GM18502 (cell line): ENCODE measurements at regions not wholly inside any gene's neighbourhood (a gene's known extent, or its start where the extent isn't known, plus 50 kb on each side); places are given as distances from the start of the nearest gene placed in this dataset.

Experiments
- ATAC-seq: cut with Tn5 transposase; IDR thresholded peaks from one replicate; pipeline ENCODE4 v1.9.1; 2021; ENCODE audit warnings: mild to moderate bottlenecking; ENCODE audit not compliant: unreplicated experiment, poor library complexity

GRCh38 chr1:239025997-239026694, 360.2 kb upstream of the CHRM3 start:
- no peak for ATAC-seq

DNA sequence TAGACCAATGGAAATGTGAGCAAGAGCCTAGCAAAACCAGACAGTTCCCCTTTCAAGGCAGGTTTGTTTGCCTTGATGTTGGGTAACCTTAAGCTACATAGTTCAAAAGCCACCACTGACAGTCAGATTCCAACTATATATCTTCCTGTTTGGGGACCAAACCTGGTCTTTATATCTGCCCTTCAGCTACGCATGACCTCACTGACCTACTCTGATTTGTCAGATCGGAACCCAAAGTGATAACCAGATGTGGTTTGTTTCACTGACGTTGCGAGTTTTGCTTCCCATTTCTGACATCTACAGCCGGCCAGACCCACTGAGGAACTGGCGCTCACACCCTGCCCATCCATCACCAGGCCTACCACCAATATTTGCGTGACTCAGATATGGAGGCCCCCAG, 361.1 kb upstream of the CHRM3 start:
- no peak for ATAC-seq

GRCh38 chr1:239023732-239024360, 362.5 kb upstream of the CHRM3 start:
- ATAC-seq, result no peak

GRCh38 chr1:239016337-239016736, 370.0 kb upstream of the CHRM3 start:
- ATAC-seq, result no peak

DNA sequence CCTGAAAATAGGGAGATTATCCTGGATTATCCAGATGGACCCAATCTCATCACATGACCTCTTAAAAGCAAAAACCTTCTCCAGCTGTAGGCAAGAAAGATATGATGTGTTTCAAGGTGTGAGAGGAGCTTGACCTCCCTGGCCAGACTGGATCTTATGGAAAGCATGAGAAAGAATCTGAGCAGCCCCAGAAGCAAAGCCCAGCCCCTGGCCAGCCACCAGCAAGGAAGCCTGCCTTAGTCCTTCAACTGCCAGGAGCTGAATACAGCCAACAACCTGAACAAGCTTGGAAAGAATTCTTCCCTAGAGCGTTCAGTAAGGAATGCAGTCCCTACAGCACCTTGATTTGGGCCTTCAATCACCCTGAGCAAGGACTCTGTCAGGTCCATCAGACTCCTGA, 375.0 kb upstream of the CHRM3 start:
- no peak for ATAC-seq

- no peak for ATAC-seq
Measured at GRCh38 chr1:239008568-239008967, 377.8 kb upstream of the CHRM3 start.

- no peak for ATAC-seq
Measured at GRCh38 chr1:239006276-239006675, 380.1 kb upstream of the CHRM3 start.

DNA sequence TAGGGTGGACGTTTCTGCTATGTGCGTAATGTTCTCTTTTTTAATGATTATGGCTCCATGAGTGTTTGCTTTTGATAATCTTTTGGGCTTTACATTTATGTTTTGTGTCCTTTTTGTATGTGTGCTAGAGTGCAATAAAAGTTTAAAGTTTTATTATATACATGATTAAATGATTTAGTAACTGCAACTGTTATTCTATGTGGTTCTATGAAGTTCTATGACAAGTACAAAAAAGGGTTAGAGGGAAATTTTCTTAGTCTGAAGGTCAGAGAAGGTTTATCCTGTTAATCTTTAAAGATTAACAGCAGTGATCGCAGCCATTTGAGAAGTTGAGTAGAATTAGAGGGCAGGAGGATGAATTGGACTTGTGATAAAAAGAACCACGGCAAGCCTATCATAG, 386.4 kb upstream of the CHRM3 start:
- no peak for ATAC-seq

DNA sequence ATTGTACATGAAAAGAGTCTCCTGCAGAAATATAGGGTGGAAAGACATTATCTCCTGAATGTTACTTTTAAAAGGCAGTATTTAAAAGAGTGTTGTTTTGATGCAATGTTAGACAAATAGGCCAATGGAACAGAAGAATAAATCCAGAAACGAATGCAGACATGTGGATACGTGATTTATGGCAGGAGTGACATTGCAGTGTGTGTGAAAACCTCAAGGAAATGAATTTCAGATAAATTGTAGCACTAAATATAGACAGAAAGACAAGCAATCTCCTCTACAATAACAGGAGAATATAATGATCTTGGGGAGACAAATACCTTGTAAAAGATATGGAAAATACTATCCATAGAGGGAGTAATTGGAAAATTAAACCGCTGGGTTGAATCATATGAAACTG, 387.8 kb upstream of the CHRM3 start:
- ATAC-seq, result no peak

- no peak for ATAC-seq
Measured at GRCh38 chr1:238991765-238992495, 394.4 kb upstream of the CHRM3 start.

DNA sequence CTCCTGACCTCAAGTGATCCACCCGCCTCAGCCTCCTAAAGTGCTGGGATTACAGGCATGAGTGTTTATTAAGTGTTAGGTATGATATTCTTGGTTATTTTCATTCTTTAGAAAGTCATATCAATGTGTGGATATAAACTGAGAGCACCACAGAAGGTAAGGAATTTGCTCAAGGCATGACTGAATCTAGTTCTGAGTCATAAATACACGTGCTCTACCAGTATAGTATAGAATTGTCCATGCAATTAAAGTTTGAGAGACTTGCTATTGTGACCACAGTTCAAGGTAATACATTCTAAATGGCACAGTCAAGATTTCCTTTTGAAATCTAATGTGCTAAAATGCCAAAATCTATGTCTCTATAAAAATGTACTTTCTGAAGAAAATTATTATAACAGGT, 401.1 kb upstream of the CHRM3 start:
- ATAC-seq, result no peak

DNA sequence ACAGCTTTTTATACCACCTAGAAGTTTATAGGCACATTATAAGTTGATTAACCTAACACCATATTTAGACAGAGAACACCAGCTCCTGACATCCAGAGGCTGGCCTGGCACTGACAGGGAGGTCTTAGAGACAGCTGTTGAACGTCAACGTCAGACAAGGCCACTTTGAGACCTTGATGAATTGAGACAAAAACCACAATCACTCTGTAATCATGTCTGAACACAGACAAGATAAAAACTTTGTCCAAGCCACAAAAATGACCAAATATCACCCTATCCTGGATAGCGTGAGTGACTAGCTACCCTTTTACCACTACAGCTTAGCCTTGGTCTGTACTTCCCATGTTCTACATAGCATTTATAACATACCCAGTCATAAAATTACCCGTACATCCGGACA, 403.6 kb upstream of the CHRM3 start:
- no peak for ATAC-seq

GRCh38 chr1:238981317-238981933, 404.9 kb upstream of the CHRM3 start:
- ATAC-seq, result no peak

- ATAC-seq, result no peak
Measured at GRCh38 chr1:238980053-238980452, 406.3 kb upstream of the CHRM3 start.

GRCh38 chr1:238964631-238965030, 421.7 kb upstream of the CHRM3 start:
- no peak for ATAC-seq

GRCh38 chr1:238962941-238963340, 423.4 kb upstream of the CHRM3 start:
- no peak for ATAC-seq

- ATAC-seq, result no peak
Measured at GRCh38 chr1:238961790-238962189, 424.6 kb upstream of the CHRM3 start.

- ATAC-seq, result no peak
Measured at GRCh38 chr1:238960071-238960470, 426.3 kb upstream of the CHRM3 start.

DNA sequence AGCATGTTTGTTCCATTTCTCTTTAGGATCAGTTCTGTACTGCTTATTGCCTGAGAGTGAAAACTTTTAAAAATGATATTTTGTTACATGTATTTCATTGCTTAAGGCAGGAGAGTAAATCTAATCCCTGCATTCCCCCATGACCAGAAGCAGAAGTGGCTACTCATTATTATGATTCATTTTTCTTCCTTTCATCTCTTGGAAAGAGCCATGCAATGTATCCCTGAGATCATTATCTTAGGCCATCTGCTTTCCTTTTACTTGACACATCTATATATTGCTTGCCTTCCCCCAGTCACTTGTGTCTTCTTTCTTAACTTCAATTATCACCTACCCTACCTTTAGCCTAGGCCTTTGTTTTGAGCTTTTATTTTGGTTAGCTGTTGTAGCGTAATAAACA, 430.4 kb upstream of the CHRM3 start:
- ATAC-seq, result no peak

GRCh38 chr1:238954865-238955264, 431.5 kb upstream of the CHRM3 start:
- no peak for ATAC-seq

GRCh38 chr1:238953448-238954010, 432.8 kb upstream of the CHRM3 start:
- no peak for ATAC-seq
